HG03571 (cell line): ENCODE measurements at regions not wholly inside any gene's neighbourhood (a gene's known extent, or its start where the extent isn't known, plus 50 kb on each side); places are given as distances from the start of the nearest gene placed in this dataset.

ENCODE experiments used
- ATAC-seq: cut with Tn5 transposase; IDR thresholded peaks from one replicate; pipeline ENCODE4 v1.9.1; 2021; ENCODE audit not compliant: unreplicated experiment

GRCh38 chr5:128591598-128592455 is 53.8 kb upstream of the FBN2 start:
- ATAC-seq: no peak

- ATAC-seq: no peak
These were observed 58.0 kb upstream of the FBN2 start for GRCh38 chr5:128596071-128596470.

GRCh38 chr5:128597156-128597555 is 59.1 kb upstream of the FBN2 start:
- no peak for ATAC-seq

- ATAC-seq: no peak
These were observed 75.1 kb upstream of the FBN2 start for GRCh38 chr5:128613128-128613527.

- no peak for ATAC-seq
These were observed 75.7 kb upstream of the FBN2 start for GRCh38 chr5:128613766-128614165.

GRCh38 chr5:128615578-128615977 is 77.5 kb upstream of the FBN2 start:
- no peak for ATAC-seq

GRCh38 chr5:128626536-128627090 is 88.6 kb upstream of the FBN2 start:
- no peak for ATAC-seq

GRCh38 chr5:128627939-128628338 is 89.9 kb upstream of the FBN2 start:
- no peak for ATAC-seq

- no peak for ATAC-seq
These were observed 91.1 kb upstream of the FBN2 start for GRCh38 chr5:128629157-128629556.

- ATAC-seq: no peak
These were observed 92.1 kb upstream of the FBN2 start for GRCh38 chr5:128630121-128630520.

GRCh38 chr5:128631771-128632170 is 93.7 kb upstream of the FBN2 start:
- ATAC-seq: no peak

GRCh38 chr5:128632264-128632663 is 94.2 kb upstream of the FBN2 start:
- ATAC-seq: no peak

- ATAC-seq: no peak
These were observed 95.9 kb upstream of the FBN2 start for GRCh38 chr5:128633901-128634300.

- ATAC-seq: no peak
These were observed 97.3 kb upstream of the FBN2 start for GRCh38 chr5:128635379-128635778.

GRCh38 chr5:128636361-128636760 is 98.3 kb upstream of the FBN2 start:
- ATAC-seq: no peak

- no peak for ATAC-seq
These were observed 99.0 kb upstream of the FBN2 start for GRCh38 chr5:128637031-128637430.

- ATAC-seq: no peak
These were observed 103.8 kb upstream of the FBN2 start for GRCh38 chr5:128641861-128642260.

- ATAC-seq: no peak
These were observed 106.8 kb upstream of the FBN2 start for GRCh38 chr5:128644863-128645262.

- ATAC-seq: no peak
These were observed 107.5 kb upstream of the FBN2 start for GRCh38 chr5:128645581-128645980.

GRCh38 chr5:128646176-128646575 is 108.1 kb upstream of the FBN2 start:
- ATAC-seq: no peak

- ATAC-seq: no peak
These were observed 111.1 kb upstream of the FBN2 start for GRCh38 chr5:128649192-128649591.

GRCh38 chr5:128662997-128663396 is 125.0 kb upstream of the FBN2 start:
- no peak for ATAC-seq
